ENCODE measurements at regions not wholly inside any gene's neighbourhood (a gene's known extent, or its start where the extent isn't known, plus 50 kb on each side); places are given as distances from the start of the nearest gene placed in this dataset.
A peak's percentile ranks its signal among the peaks of the same experiment; 100 is the strongest.
"Not testable (repeated sequence)": the region's sequence is repeated elsewhere in the genome, so short reads cannot be mapped to it uniquely, and the experiment has no call there.

DNA sequence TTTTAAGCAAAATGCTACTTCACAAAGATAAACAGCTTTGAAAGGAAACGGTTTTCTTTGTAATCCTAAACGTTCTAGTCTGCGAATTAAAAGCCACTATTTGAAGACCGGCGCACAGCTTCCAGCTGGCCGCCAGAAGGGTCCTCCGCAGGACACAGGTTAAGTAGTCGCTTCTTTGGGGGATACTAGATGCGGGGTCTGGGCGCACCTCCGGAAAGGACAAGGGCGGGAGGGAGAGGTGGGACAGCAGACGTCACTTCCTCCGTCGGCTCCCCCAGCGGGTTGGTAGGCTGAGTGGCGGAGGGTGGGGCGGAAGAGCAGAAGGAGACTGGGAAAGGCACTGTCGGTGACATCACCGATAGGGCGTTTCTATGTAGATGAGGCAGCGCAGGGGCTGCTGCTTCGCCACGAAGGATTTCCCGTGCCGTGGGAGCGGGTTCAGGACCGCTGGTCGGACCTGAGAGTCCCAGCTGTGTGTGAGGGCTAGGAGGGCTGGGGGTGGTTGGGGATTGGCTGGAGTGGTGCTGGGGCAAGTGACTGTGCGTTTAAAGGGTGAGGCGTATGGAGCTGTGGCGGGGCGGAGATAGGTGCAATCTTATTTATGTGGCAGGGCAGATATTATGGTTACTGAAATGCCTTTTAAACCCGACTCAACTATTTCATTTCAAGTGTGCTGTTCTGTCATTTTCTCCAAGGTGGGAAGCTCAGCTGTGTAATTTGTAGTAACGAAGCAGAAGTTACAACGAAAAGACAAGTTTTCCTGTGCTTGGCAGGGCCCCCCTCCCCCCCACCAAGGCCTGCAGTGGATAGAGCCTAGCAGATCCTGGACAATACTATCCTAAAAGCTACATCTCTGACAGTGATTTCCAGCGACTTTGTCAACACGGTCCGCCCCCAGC lies 158.3 kb upstream of the NOTCH2NLA start (continued):
- TF ChIP-seq, protein P1, sequence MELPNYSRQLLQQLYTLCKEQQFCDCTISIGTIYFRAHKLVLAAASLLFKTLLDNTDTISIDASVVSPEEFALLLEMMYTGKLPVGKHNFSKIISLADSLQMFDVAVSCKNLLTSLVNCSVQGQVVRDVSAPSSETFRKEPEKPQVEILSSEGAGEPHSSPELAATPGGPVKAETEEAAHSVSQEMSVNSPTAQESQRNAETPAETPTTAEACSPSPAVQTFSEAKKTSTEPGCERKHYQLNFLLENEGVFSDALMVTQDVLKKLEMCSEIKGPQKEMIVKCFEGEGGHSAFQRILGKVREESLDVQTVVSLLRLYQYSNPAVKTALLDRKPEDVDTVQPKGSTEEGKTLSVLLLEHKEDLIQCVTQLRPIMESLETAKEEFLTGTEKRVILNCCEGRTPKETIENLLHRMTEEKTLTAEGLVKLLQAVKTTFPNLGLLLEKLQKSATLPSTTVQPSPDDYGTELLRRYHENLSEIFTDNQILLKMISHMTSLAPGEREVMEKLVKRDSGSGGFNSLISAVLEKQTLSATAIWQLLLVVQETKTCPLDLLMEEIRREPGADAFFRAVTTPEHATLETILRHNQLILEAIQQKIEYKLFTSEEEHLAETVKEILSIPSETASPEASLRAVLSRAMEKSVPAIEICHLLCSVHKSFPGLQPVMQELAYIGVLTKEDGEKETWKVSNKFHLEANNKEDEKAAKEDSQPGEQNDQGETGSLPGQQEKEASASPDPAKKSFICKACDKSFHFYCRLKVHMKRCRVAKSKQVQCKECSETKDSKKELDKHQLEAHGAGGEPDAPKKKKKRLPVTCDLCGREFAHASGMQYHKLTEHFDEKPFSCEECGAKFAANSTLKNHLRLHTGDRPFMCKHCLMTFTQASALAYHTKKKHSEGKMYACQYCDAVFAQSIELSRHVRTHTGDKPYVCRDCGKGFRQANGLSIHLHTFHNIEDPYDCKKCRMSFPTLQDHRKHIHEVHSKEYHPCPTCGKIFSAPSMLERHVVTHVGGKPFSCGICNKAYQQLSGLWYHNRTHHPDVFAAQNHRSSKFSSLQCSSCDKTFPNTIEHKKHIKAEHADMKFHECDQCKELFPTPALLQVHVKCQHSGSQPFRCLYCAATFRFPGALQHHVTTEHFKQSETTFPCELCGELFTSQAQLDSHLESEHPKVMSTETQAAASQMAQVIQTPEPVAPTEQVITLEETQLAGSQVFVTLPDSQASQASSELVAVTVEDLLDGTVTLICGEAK (IDR thresholded peaks at IDR 0.05): peak; percentile 50; the same call in 1 of the 2 replicates
- TF ChIP-seq, protein P1 (CRISPR knock-in tag; IDR thresholded peaks at IDR 0.05): not testable (repeated sequence)
- 0 out of 2 replicates have a peak, but pooled peaks have one; percentile 31 for TF ChIP-seq DNMT1 (IDR thresholded peaks at IDR 0.05)
- peak; percentile 100 for TF ChIP-seq ELF4 (CRISPR knock-in tag; IDR thresholded peaks at IDR 0.05)
- TF ChIP-seq, protein P2, sequence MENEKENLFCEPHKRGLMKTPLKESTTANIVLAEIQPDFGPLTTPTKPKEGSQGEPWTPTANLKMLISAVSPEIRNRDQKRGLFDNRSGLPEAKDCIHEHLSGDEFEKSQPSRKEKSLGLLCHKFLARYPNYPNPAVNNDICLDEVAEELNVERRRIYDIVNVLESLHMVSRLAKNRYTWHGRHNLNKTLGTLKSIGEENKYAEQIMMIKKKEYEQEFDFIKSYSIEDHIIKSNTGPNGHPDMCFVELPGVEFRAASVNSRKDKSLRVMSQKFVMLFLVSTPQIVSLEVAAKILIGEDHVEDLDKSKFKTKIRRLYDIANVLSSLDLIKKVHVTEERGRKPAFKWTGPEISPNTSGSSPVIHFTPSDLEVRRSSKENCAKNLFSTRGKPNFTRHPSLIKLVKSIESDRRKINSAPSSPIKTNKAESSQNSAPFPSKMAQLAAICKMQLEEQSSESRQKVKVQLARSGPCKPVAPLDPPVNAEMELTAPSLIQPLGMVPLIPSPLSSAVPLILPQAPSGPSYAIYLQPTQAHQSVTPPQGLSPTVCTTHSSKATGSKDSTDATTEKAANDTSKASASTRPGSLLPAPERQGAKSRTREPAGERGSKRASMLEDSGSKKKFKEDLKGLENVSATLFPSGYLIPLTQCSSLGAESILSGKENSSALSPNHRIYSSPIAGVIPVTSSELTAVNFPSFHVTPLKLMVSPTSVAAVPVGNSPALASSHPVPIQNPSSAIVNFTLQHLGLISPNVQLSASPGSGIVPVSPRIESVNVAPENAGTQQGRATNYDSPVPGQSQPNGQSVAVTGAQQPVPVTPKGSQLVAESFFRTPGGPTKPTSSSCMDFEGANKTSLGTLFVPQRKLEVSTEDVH (IDR thresholded peaks at IDR 0.05; ENCODE audit: low read depth, partially characterized antibody): peak; percentile 46
- TF ChIP-seq MAFK (IDR thresholded peaks at IDR 0.05; ENCODE audit: low read length): peak; percentile 16; the same call in 1 of the 2 replicates
- TF ChIP-seq ZNF212 (CRISPR knock-in tag; IDR thresholded peaks at IDR 0.05): peak; percentile 82; the same call in 1 of the 2 replicates
- TF ChIP-seq POLR2B (IDR thresholded peaks at IDR 0.05; ENCODE audit: low read depth, partially characterized antibody): peak; percentile 99
- TF ChIP-seq MXI1 (IDR thresholded peaks at IDR 0.05; ENCODE audit: low read depth, low read length): peak; percentile 56; the same call in 1 of the 2 replicates
- TF ChIP-seq CAMTA2 (CRISPR knock-in tag; conservative IDR thresholded peaks at IDR 0.05): peak; percentile 96
- TF ChIP-seq GTF2A2 (tag; IDR thresholded peaks at IDR 0.05): peak; percentile 97
- peak; percentile 97 for TF ChIP-seq GABPB2 (CRISPR knock-in tag; conservative IDR thresholded peaks at IDR 0.05)
- peak; percentile 80 for TF ChIP-seq NUFIP1 (IDR thresholded peaks at IDR 0.05; ENCODE audit: partially characterized antibody)
- peak; percentile 81 for TF ChIP-seq MYNN (IDR thresholded peaks at IDR 0.05)
- TF ChIP-seq MYNN (CRISPR knock-in tag; IDR thresholded peaks at IDR 0.05): not testable (repeated sequence)
- TF ChIP-seq TEAD2 (tag; IDR thresholded peaks at IDR 0.05): peak; percentile 44; the same call in 1 of the 2 replicates
- TF ChIP-seq NCOA1 (IDR thresholded peaks at IDR 0.05; ENCODE audit: low read depth): peak; percentile 39; the same call in 1 of the 2 replicates
- peak; percentile 12; the same call in 1 of the 2 replicates for TF ChIP-seq PHF8 (IDR thresholded peaks at IDR 0.05; ENCODE audit: borderline replicate concordance, low read length)

Data from K562 (cell line).